Muscle of leg (tissue), 3 donors: ENCODE measurements at regions not wholly inside any gene's neighbourhood (a gene's known extent, or its start where the extent isn't known, plus 50 kb on each side); places are given as distances from the start of the nearest gene placed in this dataset.

Source experiments
- DNase-seq: peaks from one replicate; pipeline ENCODE4 v3.0.0; 2013
- H3K27ac ChIP-seq: one replicate; pipeline ENCODE4 v1.5.1; 2013; ENCODE audit warnings: mild to moderate bottlenecking, low read length, control low read depth
- H3K27me3 ChIP-seq: one replicate; pipeline ENCODE4 v1.6.1; 2013; ENCODE audit warnings: low read length; ENCODE audit not compliant: control insufficient read depth, insufficient read depth
- H3K36me3 ChIP-seq: one replicate; pipeline ENCODE4 v1.6.1; 2013; ENCODE audit warnings: low read length; ENCODE audit not compliant: control insufficient read depth, insufficient read depth
- H3K4me1 ChIP-seq: one replicate; pipeline ENCODE4 v1.6.1; 2013; ENCODE audit warnings: low read length; ENCODE audit not compliant: control insufficient read depth, insufficient read depth
- H3K4me3 ChIP-seq: one replicate; pipeline ENCODE4 v1.5.1; 2013; ENCODE audit warnings: low read length, control low read depth
- H3K9me3 ChIP-seq: replicated peaks from 2 replicates; pipeline ENCODE4 v1.6.1; 2013; ENCODE audit warnings: low read depth, low read length; ENCODE audit not compliant: control insufficient read depth
- WGBS: methylation state at CpG from one replicate; pipeline ENCODE4 v1.1.5; 2013; ENCODE audit warnings: missing lambda C conversion rate; ENCODE audit not compliant: insufficient coverage; 5-methylcytosine and 5-hydroxymethylcytosine counted together

DNA sequence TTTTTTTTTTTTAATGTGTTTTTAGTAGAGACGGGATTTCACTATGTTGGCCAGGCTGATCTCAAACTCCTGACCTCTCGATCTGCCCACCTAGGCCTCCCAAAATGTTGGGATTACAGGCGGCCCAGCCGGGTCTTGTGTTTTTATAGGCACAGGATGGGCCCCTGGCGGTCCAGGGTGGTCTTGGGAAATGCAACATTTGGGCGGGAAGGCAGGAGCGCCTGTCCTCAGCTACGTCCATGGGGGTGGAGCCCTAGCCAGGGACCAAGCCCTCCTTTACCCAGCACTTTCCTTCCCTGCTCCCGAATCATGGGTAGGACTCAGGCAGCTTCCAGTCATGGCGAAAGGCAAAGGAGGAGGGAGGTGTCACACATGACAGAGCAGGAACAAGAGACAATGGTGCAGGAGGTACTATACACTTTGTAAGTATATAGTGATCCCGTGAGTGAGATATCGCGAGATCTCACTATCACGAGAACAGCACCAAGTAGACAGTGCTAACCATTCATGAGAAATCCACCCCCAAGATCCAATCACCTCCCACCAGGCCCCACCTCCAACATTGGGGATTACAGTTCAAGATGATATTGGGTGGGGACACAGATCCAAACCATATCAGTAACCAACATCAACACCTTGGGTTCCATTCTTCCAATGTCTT, 226.7 kb upstream of the WSCD1 start:
- WGBS, result no CpG with 5 or more reads among the region's 14 CpGs
- Histone ChIP-seq H3K27ac (no peak overlapping the region), H3K4me1 (no peaks in the 10 kb centered on the region), H3K36me3 (no peaks in the 10 kb centered on the region), H3K9me3 (no peaks in the 10 kb centered on the region), H3K27me3 (no peaks in the 10 kb centered on the region), H3K4me3 (no peak overlapping the region)
- DNase-seq, result no peak

DNA sequence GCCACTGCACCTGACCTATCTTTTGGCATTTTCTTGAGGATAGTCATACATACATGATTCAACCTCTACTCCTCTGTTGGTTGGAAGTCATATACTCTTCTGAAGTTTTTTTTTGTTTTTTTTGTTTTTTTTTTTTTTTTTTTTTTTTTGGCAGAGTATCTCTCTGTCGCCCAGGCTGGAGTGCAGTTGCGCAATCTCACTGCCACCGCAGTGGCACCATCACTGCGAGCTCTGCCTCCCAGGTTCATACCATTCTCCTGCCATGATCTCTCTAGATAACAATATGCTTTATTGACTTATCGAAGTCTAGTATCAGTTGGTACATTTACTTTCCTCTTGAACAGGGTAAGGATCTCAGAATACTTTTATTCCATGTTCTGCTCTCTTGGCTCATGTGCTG, 224.2 kb upstream of the WSCD1 start:
- Histone ChIP-seq H3K9me3 (no peaks in the 10 kb centered on the region), H3K36me3 (no peaks in the 10 kb centered on the region), H3K27me3 (no peaks in the 10 kb centered on the region), H3K27ac (no peak overlapping the region), H3K4me1 (no peaks in the 10 kb centered on the region), H3K4me3 (no peak overlapping the region)
- 90% methylated on average over 2 of the region's 5 CpGs for WGBS
- DNase-seq, result no peak

DNA sequence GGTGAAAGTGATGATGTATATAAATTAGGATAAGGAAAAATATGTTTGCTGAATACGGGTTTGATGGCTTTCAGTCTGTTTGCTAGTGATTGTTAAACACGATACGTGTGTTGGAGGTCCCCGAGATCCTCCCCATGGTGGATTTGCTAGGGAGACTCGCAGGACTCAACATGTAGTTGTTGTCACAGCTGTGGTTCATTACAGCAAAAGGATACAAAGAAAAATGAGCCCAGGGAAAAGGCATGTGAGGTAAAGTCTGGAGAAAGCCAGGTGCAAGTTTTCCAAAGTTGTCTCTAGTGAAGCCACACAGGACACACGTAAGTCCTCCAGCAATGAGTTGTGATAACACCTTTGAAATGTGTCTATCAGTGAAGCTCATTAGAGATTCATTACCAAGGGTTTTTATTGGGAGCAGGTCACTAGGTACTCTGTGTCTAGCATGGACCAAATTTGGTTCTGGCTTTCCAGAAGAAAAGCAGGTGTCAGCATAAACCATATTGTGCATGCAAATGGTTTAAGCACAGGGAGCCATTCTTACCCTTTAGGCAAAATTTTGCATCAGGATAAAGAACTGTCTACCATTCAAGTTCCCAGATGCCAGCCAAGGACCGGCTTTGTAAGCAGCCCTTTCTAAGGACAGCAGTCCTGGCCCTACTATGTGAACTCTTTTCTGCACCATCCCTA, 215.2 kb upstream of the WSCD1 start:
- Histone ChIP-seq H3K4me1 (no peaks in the 10 kb centered on the region), H3K27me3 (no peaks in the 10 kb centered on the region), H3K4me3 (no peak overlapping the region), H3K36me3 (no peaks in the 10 kb centered on the region), H3K9me3 (no peaks in the 10 kb centered on the region), H3K27ac (no peak overlapping the region)
- WGBS, result 35% methylated on average over 6 of the region's 7 CpGs
- no peak for DNase-seq

DNA sequence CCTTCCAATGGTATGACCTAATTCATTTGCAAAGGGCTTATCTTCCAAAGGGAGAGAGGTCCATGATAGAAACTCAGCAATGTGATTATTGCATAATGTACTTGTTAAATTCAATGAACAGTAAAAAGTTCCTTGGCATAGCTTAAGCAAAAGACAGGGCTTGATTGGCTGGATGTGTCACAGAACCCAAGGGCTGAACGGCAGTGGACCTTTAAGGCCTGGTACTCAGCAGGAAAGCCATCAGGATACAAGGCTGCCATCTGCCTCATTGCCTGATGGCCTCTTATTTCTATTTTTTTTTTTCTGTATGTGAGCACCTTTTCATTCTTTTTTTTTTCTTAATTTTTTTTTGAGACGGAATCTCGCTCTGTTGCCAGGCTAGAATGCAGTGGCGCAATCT, 208.9 kb upstream of the WSCD1 start:
- no peak for DNase-seq
- no peak overlapping the region for H3K27ac ChIP-seq
- 85% methylated on average over 3 of the region's 4 CpGs for WGBS
- no peaks in the 10 kb centered on the region for H3K27me3 ChIP-seq
- no peak overlapping the region for H3K4me3 ChIP-seq
- H3K4me1 ChIP-seq, result peaks cover 7% of the 10 kb centered on the region
- H3K9me3 ChIP-seq, result no peaks in the 10 kb centered on the region
- H3K36me3 ChIP-seq, result no peaks in the 10 kb centered on the region

DNA sequence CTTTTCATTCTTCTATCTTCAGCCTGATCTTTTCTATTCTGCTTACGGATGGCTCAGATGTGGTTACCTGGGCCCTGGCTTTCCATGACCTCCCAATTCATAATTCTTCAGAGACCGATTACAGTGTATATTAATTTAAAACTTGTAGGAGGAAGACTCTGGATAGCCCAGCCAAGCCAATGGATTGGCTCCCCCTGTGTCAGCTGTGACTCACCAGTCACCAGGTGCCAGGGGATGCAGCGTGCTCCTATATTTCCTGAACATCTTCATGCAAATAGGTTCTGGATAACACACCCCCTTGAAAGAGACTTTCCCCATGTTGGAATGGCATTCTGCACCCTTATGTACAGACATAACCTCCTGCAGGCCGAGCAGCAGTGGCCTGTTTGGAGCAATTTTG, 208.3 kb upstream of the WSCD1 start:
- Histone ChIP-seq H3K4me3 (no peak overlapping the region), H3K4me1 (peaks cover 7% of the 10 kb centered on the region), H3K27ac (no peak overlapping the region), H3K36me3 (no peaks in the 10 kb centered on the region), H3K27me3 (no peaks in the 10 kb centered on the region), H3K9me3 (no peaks in the 10 kb centered on the region)
- DNase-seq, result no peak
- WGBS, result 65% methylated on average over 2 of the region's 4 CpGs

DNA sequence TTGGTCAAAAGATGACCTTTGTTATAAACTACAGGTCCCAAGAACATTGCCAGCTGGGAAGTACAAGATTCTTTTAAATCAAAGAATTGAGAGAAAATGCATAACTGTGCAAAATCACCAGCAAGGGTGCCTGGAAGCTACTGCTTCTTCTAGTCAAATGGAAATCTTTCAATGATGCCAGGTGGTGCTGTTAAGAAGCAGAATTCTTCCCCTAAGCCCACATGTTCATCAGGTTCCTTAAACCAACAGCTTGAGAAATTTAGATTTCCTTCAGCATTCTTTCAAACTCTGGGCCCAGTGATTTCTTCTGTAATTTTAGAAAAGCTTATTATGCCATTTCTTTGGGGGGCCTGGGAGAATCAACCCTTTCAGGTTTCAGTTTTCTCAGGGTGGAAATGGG, 207.8 kb upstream of the WSCD1 start:
- no peak for DNase-seq
- Histone ChIP-seq H3K27me3 (no peaks in the 10 kb centered on the region), H3K4me1 (peaks cover 7% of the 10 kb centered on the region), H3K36me3 (no peaks in the 10 kb centered on the region), H3K4me3 (no peak overlapping the region), H3K9me3 (no peaks in the 10 kb centered on the region), H3K27ac (no peak overlapping the region)

DNA sequence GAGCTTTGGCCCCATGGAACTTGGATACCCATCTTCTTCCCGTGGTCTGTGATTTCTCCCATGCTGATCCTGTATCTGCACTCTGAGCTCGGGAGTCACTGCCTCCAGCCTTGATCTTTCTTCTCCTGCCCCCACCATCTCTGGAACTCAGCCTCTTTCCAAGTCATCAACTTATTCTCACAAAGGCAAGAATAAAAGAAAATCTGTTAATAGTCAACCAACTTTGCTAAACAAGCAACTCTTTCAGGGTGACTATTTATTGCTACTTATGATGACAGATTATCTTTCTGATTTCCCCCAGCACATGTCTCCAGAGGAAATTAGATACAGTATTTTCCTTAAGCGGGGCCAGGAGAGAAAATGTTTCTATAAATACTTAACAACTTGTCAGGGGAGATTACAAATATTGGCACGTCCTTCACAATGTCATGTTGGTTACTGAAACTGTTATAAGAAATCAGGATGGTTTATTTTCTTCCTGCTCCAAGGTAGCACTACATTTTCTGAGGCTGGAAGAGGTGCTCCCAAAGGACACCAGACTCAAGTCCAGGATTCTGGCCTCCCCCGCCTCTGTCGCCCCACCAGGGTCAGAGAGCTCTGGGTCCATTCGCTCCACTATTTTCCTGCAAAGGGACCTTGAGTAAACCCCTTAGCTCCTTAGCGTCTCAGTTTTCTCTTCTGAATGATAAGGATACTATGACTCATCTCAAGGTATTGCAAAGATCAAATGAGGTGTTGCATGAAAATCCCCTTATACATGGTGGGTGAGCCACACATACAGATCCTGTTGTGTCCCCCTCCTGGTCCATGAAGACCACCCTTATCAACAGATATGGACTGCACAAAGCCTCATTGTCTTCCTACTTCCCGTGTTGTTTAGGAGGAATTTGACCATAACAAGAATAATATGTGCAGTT, 205.2 kb upstream of the WSCD1 start:
- Histone ChIP-seq H3K4me1 (peaks cover 11% of the 10 kb centered on the region), H3K27me3 (no peaks in the 10 kb centered on the region), H3K36me3 (no peaks in the 10 kb centered on the region), H3K9me3 (no peaks in the 10 kb centered on the region), H3K27ac (no peak overlapping the region), H3K4me3 (no peak overlapping the region)
- 49% methylated on average over 5 of the region's 9 CpGs for WGBS
- peak; percentile 24 for DNase-seq

DNA sequence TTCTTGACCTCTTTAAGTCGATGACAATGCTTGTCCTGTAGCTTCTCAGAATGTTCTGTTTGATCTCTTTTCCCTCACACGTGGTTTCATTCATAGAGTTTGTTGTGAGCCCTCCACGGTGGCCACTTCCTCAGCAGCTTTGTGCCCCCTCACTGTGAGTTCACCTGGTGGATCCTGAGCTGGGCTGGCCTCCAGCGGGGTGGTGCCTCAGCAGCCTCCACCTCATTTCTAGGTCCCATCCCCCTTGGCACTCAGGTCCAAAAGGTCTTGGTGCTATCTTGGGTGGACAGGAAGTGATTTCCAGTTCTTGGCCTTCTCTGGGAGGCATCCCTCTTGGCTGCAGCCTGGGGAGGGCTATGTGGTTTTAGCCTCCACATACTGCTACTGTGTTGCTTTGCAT, 203.2 kb upstream of the WSCD1 start:
- 20% methylated on average over 1 of the region's 4 CpGs for WGBS
- Histone ChIP-seq H3K9me3 (no peaks in the 10 kb centered on the region), H3K27ac (no peak overlapping the region), H3K27me3 (no peaks in the 10 kb centered on the region), H3K4me1 (peaks cover 11% of the 10 kb centered on the region), H3K36me3 (no peaks in the 10 kb centered on the region), H3K4me3 (no peak overlapping the region)
- DNase-seq, result no peak

DNA sequence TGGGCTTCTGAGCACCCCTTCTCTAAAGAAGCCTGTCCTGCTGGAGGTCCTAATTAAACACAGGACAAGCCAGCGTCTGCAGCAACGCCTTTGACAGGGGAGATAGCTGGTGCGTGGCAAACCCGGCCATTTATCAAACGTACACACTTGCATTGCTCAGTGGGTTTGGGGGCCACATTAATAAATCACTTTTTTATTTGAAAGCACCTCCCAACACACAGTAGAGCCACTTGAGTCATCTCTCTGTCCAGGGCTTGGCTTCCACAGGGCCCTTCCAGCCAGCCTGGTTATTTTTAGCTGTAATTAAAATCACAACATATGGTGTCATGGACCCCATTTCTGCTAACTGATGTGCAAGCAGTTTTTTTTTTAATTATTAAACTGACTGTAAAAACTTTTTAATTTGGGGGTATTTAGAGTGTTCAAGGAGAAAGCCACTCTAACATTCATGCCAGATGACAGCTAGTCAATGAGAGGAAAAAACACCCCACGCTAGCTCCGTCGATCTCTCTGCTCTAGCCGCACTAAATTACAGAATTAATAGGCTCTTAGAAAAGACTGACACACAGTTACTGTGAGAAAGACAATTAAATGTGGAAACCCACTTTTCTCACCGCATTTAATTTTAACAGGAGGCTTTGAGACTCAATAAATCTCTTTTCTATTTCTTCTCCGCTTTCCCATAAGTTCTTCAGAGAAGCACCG, 201.0 kb upstream of the WSCD1 start:
- H3K27ac ChIP-seq, result no peak overlapping the region
- H3K9me3 ChIP-seq, result no peaks in the 10 kb centered on the region
- H3K4me3 ChIP-seq, result no peak overlapping the region
- WGBS, result 59% methylated on average over 5 of the region's 12 CpGs
- no peak for DNase-seq
- no peaks in the 10 kb centered on the region for H3K36me3 ChIP-seq
- H3K27me3 ChIP-seq, result no peaks in the 10 kb centered on the region
- peaks cover 9% of the 10 kb centered on the region for H3K4me1 ChIP-seq
